Endothelial cell (in vitro differentiated cells): ENCODE measurements at regions not wholly inside any gene's neighbourhood (a gene's known extent, or its start where the extent isn't known, plus 50 kb on each side); places are given as distances from the start of the nearest gene placed in this dataset.

ENCODE experiments used
- DNase-seq: peaks from one replicate; pipeline ENCODE4 v3.0.0; 2021; ENCODE audit warnings: low spot score
- H3K27ac Mint-ChIP-seq: one replicate; pipeline ENCODE4 v1.8.0; 2021; ENCODE audit warnings: mixed read lengths, inconsistent platforms; ENCODE audit not compliant: unreplicated experiment
- H3K27me3 Mint-ChIP-seq: one replicate; pipeline ENCODE4 v1.8.0; 2021; ENCODE audit warnings: mild to moderate bottlenecking, moderate library complexity, mixed read lengths, inconsistent platforms; ENCODE audit not compliant: unreplicated experiment
- H3K36me3 Mint-ChIP-seq: one replicate; pipeline ENCODE4 v1.8.0; 2021; ENCODE audit warnings: mild to moderate bottlenecking, low read depth, mixed read lengths, inconsistent platforms; ENCODE audit not compliant: unreplicated experiment
- H3K4me1 Mint-ChIP-seq: one replicate; pipeline ENCODE4 v1.8.0; 2021; ENCODE audit warnings: mild to moderate bottlenecking, mixed read lengths, inconsistent platforms; ENCODE audit not compliant: unreplicated experiment
- H3K4me3 Mint-ChIP-seq: one replicate; pipeline ENCODE4 v1.8.0; 2021; ENCODE audit warnings: mild to moderate bottlenecking, mixed read lengths, inconsistent platforms; ENCODE audit not compliant: unreplicated experiment
- H3K9me3 Mint-ChIP-seq: one replicate; pipeline ENCODE4 v1.8.0; 2021; ENCODE audit warnings: mixed read lengths, inconsistent platforms; ENCODE audit not compliant: unreplicated experiment
- TF ChIP-seq, protein P1 (sequence below): fragments of 200-600 bp; sonication (generic); IDR thresholded peaks from one replicate; pipeline ENCODE4 v1.5.0; 2021; ENCODE audit warnings: antibody characterized with exemption; ENCODE audit not compliant: unreplicated experiment

DNA sequence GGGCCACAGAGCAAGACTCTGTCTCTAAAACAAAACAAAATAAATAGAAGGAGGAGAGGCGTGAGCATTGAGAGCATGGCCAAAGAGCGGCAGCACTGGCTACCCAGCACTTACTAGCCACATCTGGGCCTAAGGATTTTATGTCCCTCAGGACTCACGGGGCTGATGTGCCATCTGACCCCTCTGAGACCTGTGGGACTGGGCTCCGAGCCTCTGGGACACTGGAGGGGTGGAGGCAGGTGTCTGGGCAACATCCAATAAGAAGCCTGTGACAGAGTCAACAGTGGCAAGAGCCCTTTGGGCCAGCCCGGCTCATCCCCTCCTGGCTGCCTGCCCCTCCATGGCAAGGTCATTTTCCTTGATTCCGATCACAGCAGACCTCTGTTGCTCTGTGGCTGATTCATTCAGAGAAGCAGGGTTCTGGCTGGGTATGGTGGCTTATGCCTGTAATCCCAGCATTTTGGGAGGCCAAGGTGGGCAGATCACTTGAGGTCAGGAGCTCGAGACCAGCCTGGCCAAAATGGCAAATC lies 60.7 kb downstream of the RRM2 start:
- no peak for DNase-seq
- Mint-ChIP-seq H3K27me3 (peaks cover 5% of the 10 kb centered on the region), H3K4me3 (no peak overlapping the region), H3K4me1 (no peaks in the 10 kb centered on the region), H3K36me3 (no peaks in the 10 kb centered on the region), H3K27ac (no peak overlapping the region), H3K9me3 (no peaks in the 10 kb centered on the region)
- TF ChIP-seq, protein P1, sequence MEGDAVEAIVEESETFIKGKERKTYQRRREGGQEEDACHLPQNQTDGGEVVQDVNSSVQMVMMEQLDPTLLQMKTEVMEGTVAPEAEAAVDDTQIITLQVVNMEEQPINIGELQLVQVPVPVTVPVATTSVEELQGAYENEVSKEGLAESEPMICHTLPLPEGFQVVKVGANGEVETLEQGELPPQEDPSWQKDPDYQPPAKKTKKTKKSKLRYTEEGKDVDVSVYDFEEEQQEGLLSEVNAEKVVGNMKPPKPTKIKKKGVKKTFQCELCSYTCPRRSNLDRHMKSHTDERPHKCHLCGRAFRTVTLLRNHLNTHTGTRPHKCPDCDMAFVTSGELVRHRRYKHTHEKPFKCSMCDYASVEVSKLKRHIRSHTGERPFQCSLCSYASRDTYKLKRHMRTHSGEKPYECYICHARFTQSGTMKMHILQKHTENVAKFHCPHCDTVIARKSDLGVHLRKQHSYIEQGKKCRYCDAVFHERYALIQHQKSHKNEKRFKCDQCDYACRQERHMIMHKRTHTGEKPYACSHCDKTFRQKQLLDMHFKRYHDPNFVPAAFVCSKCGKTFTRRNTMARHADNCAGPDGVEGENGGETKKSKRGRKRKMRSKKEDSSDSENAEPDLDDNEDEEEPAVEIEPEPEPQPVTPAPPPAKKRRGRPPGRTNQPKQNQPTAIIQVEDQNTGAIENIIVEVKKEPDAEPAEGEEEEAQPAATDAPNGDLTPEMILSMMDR = no peak

DNA sequence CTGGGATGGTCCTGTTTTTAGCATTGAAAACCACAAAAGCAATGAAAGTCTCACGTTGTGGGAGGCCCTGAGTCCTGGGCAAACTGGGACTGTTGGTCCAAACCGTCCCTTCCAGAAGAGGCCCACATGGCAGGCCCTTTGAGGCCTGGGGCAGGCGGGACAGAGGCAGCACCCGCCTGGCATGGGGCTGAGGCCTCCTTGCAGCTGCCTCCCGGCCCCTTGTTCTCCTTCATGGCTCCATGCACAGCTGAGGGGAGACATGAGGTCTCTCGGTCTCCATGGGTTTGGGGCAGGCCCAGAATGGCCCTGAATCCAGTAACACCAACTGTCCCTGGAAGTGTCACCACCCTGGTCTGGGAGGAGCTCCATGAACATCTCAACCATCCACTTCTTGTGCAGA lies 61.9 kb downstream of the RRM2 start:
- Mint-ChIP-seq H3K9me3 (no peaks in the 10 kb centered on the region), H3K27ac (no peak overlapping the region), H3K4me1 (no peaks in the 10 kb centered on the region), H3K27me3 (peaks cover 5% of the 10 kb centered on the region), H3K36me3 (no peaks in the 10 kb centered on the region), H3K4me3 (no peak overlapping the region)
- TF ChIP-seq, protein P1 = no peak
- DNase-seq = no peak

DNA sequence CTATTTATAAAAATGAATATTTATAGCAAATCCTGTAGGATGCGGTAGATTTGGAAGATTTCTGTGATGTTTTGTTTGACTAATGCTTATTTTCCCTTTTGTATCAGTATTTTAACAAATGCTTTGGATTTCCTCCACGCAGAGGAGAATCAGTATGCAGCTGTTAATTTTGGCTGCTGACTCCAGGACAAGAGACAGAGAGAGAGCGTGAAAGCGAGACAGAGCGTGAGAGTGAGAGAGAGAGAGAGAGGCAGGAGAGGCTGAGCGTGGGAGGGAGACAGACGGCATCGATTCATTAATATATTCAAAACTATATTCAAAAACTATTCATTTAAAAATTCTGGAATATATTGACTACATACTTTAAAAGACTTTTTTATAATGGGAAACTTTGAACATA lies 62.5 kb downstream of the RRM2 start:
- Mint-ChIP-seq H3K36me3 (peaks cover 5% of the 10 kb centered on the region), H3K27me3 (peaks cover 8% of the 10 kb centered on the region), H3K4me3 (no peak overlapping the region), H3K9me3 (no peaks in the 10 kb centered on the region), H3K27ac (no peak overlapping the region), H3K4me1 (no peaks in the 10 kb centered on the region)
- no peak for DNase-seq
- TF ChIP-seq, protein P1 = no peak

- H3K4me3 Mint-ChIP-seq = no peak overlapping the region
- H3K27me3 Mint-ChIP-seq = peaks cover 8% of the 10 kb centered on the region
- DNase-seq = no peak
- H3K27ac Mint-ChIP-seq = no peak overlapping the region
- H3K4me1 Mint-ChIP-seq = no peaks in the 10 kb centered on the region
- peaks cover 10% of the 10 kb centered on the region for H3K36me3 Mint-ChIP-seq
- TF ChIP-seq, protein P1 = no peak
- no peaks in the 10 kb centered on the region for H3K9me3 Mint-ChIP-seq
Observed at GRCh38 chr2:10185755-10186154, 63.2 kb downstream of the RRM2 start.

DNA sequence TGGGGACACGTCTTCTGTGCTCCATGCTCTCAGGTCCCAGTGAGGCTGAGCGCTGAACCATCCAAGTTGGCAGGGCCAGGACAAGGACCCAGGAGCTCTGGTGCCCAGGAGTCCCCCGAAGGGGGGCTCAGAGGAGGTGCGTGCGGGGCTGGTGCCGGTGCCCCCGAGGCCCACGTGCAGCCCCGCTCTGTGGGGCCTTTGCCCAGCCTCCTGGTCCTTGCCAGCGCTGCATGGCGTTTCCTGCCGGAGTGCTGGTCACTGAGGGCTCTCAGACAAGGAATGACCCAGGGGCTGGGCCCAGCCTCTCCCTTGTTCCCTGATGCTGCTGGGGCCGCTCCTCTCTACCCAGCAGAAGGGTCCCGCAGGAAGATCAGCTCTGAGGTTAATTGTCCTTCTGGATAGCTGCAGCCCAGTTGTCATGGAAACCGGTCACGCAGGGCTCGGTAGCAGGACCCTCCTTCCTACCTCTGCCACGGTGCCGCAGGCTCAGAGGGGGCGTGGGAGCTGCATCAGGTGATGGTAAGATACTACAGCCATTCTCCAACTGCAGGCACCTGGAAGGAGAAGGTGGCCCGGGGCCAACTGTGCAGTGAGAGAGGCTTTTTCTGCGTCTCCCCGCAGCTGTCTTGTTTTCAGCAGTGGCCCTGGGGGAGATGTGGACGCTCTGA lies 64.5 kb downstream of the RRM2 start:
- Mint-ChIP-seq H3K36me3 (peaks cover 10% of the 10 kb centered on the region), H3K9me3 (no peaks in the 10 kb centered on the region), H3K27ac (no peak overlapping the region), H3K27me3 (peaks cover 12% of the 10 kb centered on the region), H3K4me1 (no peaks in the 10 kb centered on the region), H3K4me3 (no peak overlapping the region)
- TF ChIP-seq, protein P1 = no peak
- no peak for DNase-seq
